ENCODE measurements at regions not wholly inside any gene's neighbourhood (a gene's known extent, or its start where the extent isn't known, plus 50 kb on each side); places are given as distances from the start of the nearest gene placed in this dataset.

- ChIA-PET POLR2A (no interaction called here), CTCF (no interaction called here)
- H3K4me3 ChIP-seq (ENCODE audit: low read depth, low read length): no peak overlapping the region
- no peak for DNase-seq (ENCODE audit: low read depth, low spot score)
- TF ChIP-seq, protein P1, sequence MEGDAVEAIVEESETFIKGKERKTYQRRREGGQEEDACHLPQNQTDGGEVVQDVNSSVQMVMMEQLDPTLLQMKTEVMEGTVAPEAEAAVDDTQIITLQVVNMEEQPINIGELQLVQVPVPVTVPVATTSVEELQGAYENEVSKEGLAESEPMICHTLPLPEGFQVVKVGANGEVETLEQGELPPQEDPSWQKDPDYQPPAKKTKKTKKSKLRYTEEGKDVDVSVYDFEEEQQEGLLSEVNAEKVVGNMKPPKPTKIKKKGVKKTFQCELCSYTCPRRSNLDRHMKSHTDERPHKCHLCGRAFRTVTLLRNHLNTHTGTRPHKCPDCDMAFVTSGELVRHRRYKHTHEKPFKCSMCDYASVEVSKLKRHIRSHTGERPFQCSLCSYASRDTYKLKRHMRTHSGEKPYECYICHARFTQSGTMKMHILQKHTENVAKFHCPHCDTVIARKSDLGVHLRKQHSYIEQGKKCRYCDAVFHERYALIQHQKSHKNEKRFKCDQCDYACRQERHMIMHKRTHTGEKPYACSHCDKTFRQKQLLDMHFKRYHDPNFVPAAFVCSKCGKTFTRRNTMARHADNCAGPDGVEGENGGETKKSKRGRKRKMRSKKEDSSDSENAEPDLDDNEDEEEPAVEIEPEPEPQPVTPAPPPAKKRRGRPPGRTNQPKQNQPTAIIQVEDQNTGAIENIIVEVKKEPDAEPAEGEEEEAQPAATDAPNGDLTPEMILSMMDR (IDR thresholded peaks at IDR 0.05; ENCODE audit: insufficient read depth, low read length, missing control alignments): no peak
Observed at GRCh38 chr18:67041334-67041733, 437.4 kb upstream of the CDH19 start.

DNA sequence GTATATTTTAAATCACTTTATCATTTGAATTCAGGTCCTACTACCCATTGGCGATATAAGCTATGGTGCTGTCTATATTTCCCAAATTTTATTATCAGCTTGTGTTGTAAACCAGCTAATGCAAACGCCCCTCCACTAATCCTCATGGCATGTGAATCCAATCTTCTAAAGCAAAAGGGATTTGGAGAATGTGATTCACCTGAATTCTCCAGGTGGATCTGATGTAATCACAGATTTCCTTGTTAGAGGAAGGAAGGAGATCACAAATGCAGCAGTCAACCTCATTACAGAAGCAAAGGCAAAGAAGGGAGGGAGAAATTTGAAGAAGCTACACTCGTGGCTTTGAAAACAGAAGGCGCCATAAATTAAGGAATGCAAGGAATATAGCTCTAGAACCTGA lies 431.1 kb upstream of the CDH19 start:
- TF ChIP-seq, protein P1 (IDR thresholded peaks at IDR 0.05; ENCODE audit: insufficient read depth, low read length, missing control alignments): no peak
- DNase-seq (ENCODE audit: low read depth, low spot score): no peak
- POLR2A ChIA-PET: no interaction called here
- CTCF ChIA-PET: no interaction called here
- no peak overlapping the region for H3K4me3 ChIP-seq (ENCODE audit: low read depth, low read length)

DNA sequence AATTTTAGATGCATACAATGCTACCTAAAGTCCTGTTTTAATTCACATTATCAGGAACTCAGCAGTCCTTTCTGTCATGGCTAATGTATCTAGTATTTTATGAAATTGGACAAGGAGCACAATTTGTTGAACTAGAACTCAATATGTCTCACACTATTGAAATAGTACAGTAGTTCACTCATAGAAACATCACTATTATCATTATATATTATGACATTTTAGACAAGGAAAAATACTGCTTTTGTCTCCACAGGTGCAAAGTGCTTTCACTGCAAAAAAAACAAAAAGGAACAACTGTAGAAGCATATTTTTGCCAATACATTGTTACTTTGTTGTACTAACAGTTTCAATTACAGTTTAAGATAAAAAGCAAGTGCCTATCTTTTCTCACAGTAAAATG lies 419.2 kb upstream of the CDH19 start:
- TF ChIP-seq, protein P1 (IDR thresholded peaks at IDR 0.05; ENCODE audit: insufficient read depth, low read length, missing control alignments): no peak
- no peak for DNase-seq (ENCODE audit: low read depth, low spot score)
- no peak overlapping the region for H3K4me3 ChIP-seq (ENCODE audit: low read depth, low read length)
- ChIA-PET CTCF (no interaction called here), POLR2A (no interaction called here)

DNA sequence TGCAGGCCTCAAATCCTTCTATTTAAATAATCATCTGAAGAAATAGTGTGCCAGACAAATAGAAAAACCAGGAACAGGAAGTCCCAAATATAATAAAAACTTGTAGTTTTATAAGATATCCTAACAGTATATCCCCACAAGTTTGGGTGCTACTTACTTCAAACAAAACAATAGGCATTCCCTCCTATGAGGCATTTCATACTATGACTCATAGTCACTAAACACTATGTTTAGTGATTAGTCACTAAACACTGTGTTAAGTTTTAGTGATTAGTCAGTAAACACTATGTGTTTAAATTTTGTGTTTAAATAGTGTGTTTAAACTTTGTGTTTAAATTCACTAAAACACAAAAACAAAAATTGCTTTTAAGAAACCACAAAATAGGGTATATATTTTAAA lies 407.0 kb upstream of the CDH19 start:
- POLR2A ChIA-PET: no interaction called here
- H3K4me3 ChIP-seq (ENCODE audit: low read depth, low read length): no peak overlapping the region
- no peak for DNase-seq (ENCODE audit: low read depth, low spot score)
- TF ChIP-seq, protein P1 (IDR thresholded peaks at IDR 0.05; ENCODE audit: insufficient read depth, low read length, missing control alignments): no peak
- CTCF ChIA-PET: no interaction called here

GRCh38 chr18:67007999-67008398 lies 404.1 kb upstream of the CDH19 start:
- DNase-seq (ENCODE audit: low read depth, low spot score): no peak
- ChIA-PET CTCF (no interaction called here), POLR2A (no interaction called here)
- TF ChIP-seq, protein P1 (IDR thresholded peaks at IDR 0.05; ENCODE audit: insufficient read depth, low read length, missing control alignments): no peak
- no peak overlapping the region for H3K4me3 ChIP-seq (ENCODE audit: low read depth, low read length)

GRCh38 chr18:67007085-67007484 lies 403.2 kb upstream of the CDH19 start:
- H3K4me3 ChIP-seq (ENCODE audit: low read depth, low read length): no peak overlapping the region
- TF ChIP-seq, protein P1 (IDR thresholded peaks at IDR 0.05; ENCODE audit: insufficient read depth, low read length, missing control alignments): no peak
- POLR2A ChIA-PET: no interaction called here
- CTCF ChIA-PET: no interaction called here
- no peak for DNase-seq (ENCODE audit: low read depth, low spot score)
